ENCODE measurements at regions not wholly inside any gene's neighbourhood (a gene's known extent, or its start where the extent isn't known, plus 50 kb on each side); places are given as distances from the start of the nearest gene placed in this dataset.

- POLR2A ChIA-PET, result no interaction called here
Measured at GRCh38 chr16:85166699-85167588, 54.7 kb upstream of the CIBAR2 start.

More at GRCh38 chr16:85166699-85167588, 54.7 kb upstream of the CIBAR2 start:
- intact Hi-C loops (cut with micrococcal nuclease; ENCODE audit: unreplicated experiment) (no loop called here), in situ Hi-C loops (cut with HindIII; ENCODE audit: low pct_unique_long_range_greater_than_20kb, low sequenced_read_pairs) (no loop called here)
- TF ChIP-seq SIN3A (IDR thresholded peaks at IDR 0.05; ENCODE audit: borderline replicate concordance, insufficient read depth, low read depth, low read length) (no peak), POLR2AphosphoS5 (IDR thresholded peaks at IDR 0.05; ENCODE audit: low read depth, low read length) (no peak), CTCF (IDR thresholded peaks at IDR 0.05) (no peak), REST (IDR thresholded peaks at IDR 0.05; ENCODE audit: insufficient read depth in 1 of 2, low read depth in 2 of 2, low read length in 1 of 2) (no peak), TCF7L2 (IDR thresholded peaks at IDR 0.05; ENCODE audit: low read depth, low read length) (no peak)
- H3K36me3 ChIP-seq (ENCODE audit: control insufficient read depth, insufficient read depth, low read length), result no peaks in the 10 kb centered on the region
- H3K27me3 ChIP-seq (ENCODE audit: control insufficient read depth, insufficient read depth, low read length), result no peaks in the 10 kb centered on the region
- no peak overlapping the region for H3K27ac ChIP-seq (ENCODE audit: low read length)
- ATAC-seq (no peak), DNase-seq (ENCODE audit: low read depth, low spot score) (no peak)
- H3K4me3 ChIP-seq (ENCODE audit: low read depth in 2 of 2, low read length in 2 of 2), result no peak overlapping the region
- no peaks in the 10 kb centered on the region for H3K9me3 ChIP-seq (ENCODE audit: control insufficient read depth, insufficient read depth, low read depth, low read length)
- no TSS peak for BruUV-seq (replicated peaks)
- peaks cover 21% of the 10 kb centered on the region for H3K4me1 ChIP-seq (ENCODE audit: control insufficient read depth, insufficient read depth, low read length)
- CTCF ChIA-PET, result no interaction called here
